ENCODE measurements at regions not wholly inside any gene's neighbourhood (a gene's known extent, or its start where the extent isn't known, plus 50 kb on each side); places are given as distances from the start of the nearest gene placed in this dataset.
"Not testable (repeated sequence)": the region's sequence is repeated elsewhere in the genome, so short reads cannot be mapped to it uniquely, and the experiment has no call there.

- Histone ChIP-seq H3K36me3 (ENCODE audit: insufficient read depth, low read length, poor library complexity, severe bottlenecking) (no peaks in the 10 kb centered on the region), H3K9me3 (ENCODE audit: low read depth, low read length, poor library complexity, severe bottlenecking) (no peaks in the 10 kb centered on the region), H3K4me1 (ENCODE audit: insufficient read depth, low read length, poor library complexity, severe bottlenecking) (no peaks in the 10 kb centered on the region), H3K27ac (ENCODE audit: low read depth, low read length, poor library complexity, severe bottlenecking) (no peak overlapping the region), H3K27me3 (replicated peaks; ENCODE audit: insufficient read depth, low read depth, low read length, poor library complexity) (no peaks in the 10 kb centered on the region), H3K4me3 (ENCODE audit: low read depth, low read length, poor library complexity, severe bottlenecking) (no peak overlapping the region)
- ChIA-PET POLR2A (ENCODE audit: low non-redundant PET) (no interaction called here), CTCF (no interaction called here)
- TF ChIP-seq CTCF (conservative IDR thresholded peaks at IDR 0.05; ENCODE audit: low read depth, low read length) (no peak), EZH2 (IDR thresholded peaks at IDR 0.05; ENCODE audit: borderline replicate concordance, low read depth, low read length, poor library complexity, severe bottlenecking) (no peak)
- BruUV-seq (replicated peaks) = no TSS peak
- no peak for DNase-seq (ENCODE audit: low spot score)
- intact Hi-C loops (cut with micrococcal nuclease; ENCODE audit: unreplicated experiment) = no loop called here
Observed at GRCh38 chr3:18526667-18527066, 101.5 kb upstream of the SATB1 start.

GRCh38 chr3:18516170-18516569, 91.0 kb upstream of the SATB1 start:
- H3K36me3 ChIP-seq (ENCODE audit: insufficient read depth, low read length, poor library complexity, severe bottlenecking); H3K27ac ChIP-seq (ENCODE audit: low read depth, low read length, poor library complexity, severe bottlenecking); H3K27me3 ChIP-seq (replicated peaks; ENCODE audit: insufficient read depth, low read depth, low read length, poor library complexity); H3K9me3 ChIP-seq (ENCODE audit: low read depth, low read length, poor library complexity, severe bottlenecking); DNase-seq (ENCODE audit: low spot score); BruUV-seq (replicated peaks); H3K4me1 ChIP-seq (ENCODE audit: insufficient read depth, low read length, poor library complexity, severe bottlenecking); intact Hi-C loops (cut with micrococcal nuclease; ENCODE audit: unreplicated experiment); CTCF ChIA-PET; POLR2A ChIA-PET (ENCODE audit: low non-redundant PET); H3K4me3 ChIP-seq (ENCODE audit: low read depth, low read length, poor library complexity, severe bottlenecking): not testable (repeated sequence)

- no TSS peak for BruUV-seq (replicated peaks)
- Histone ChIP-seq H3K36me3 (ENCODE audit: insufficient read depth, low read length, poor library complexity, severe bottlenecking) (no peaks in the 10 kb centered on the region), H3K4me3 (ENCODE audit: low read depth, low read length, poor library complexity, severe bottlenecking) (no peak overlapping the region), H3K27me3 (replicated peaks; ENCODE audit: insufficient read depth, low read depth, low read length, poor library complexity) (no peaks in the 10 kb centered on the region), H3K27ac (ENCODE audit: low read depth, low read length, poor library complexity, severe bottlenecking) (no peak overlapping the region), H3K4me1 (ENCODE audit: insufficient read depth, low read length, poor library complexity, severe bottlenecking) (no peaks in the 10 kb centered on the region), H3K9me3 (ENCODE audit: low read depth, low read length, poor library complexity, severe bottlenecking) (no peaks in the 10 kb centered on the region)
- ChIA-PET POLR2A (ENCODE audit: low non-redundant PET) (no interaction called here), CTCF (no interaction called here)
- no peak for TF ChIP-seq EZH2 (IDR thresholded peaks at IDR 0.05; ENCODE audit: borderline replicate concordance, low read depth, low read length, poor library complexity, severe bottlenecking)
- TF ChIP-seq CTCF (conservative IDR thresholded peaks at IDR 0.05; ENCODE audit: low read depth, low read length) = no peak
- no peak for DNase-seq (ENCODE audit: low spot score)
- intact Hi-C loops (cut with micrococcal nuclease; ENCODE audit: unreplicated experiment) = no loop called here
Observed at GRCh38 chr3:18513091-18513490, 88.0 kb upstream of the SATB1 start.

GRCh38 chr3:18512007-18512406, 86.9 kb upstream of the SATB1 start:
- Histone ChIP-seq H3K27me3 (replicated peaks; ENCODE audit: insufficient read depth, low read depth, low read length, poor library complexity) (no peaks in the 10 kb centered on the region), H3K4me3 (ENCODE audit: low read depth, low read length, poor library complexity, severe bottlenecking) (no peak overlapping the region), H3K9me3 (ENCODE audit: low read depth, low read length, poor library complexity, severe bottlenecking) (no peaks in the 10 kb centered on the region), H3K27ac (ENCODE audit: low read depth, low read length, poor library complexity, severe bottlenecking) (no peak overlapping the region), H3K36me3 (ENCODE audit: insufficient read depth, low read length, poor library complexity, severe bottlenecking) (no peaks in the 10 kb centered on the region), H3K4me1 (ENCODE audit: insufficient read depth, low read length, poor library complexity, severe bottlenecking) (no peaks in the 10 kb centered on the region)
- ChIA-PET CTCF (no interaction called here), POLR2A (ENCODE audit: low non-redundant PET) (no interaction called here)
- TF ChIP-seq CTCF (conservative IDR thresholded peaks at IDR 0.05; ENCODE audit: low read depth, low read length) (no peak), EZH2 (IDR thresholded peaks at IDR 0.05; ENCODE audit: borderline replicate concordance, low read depth, low read length, poor library complexity, severe bottlenecking) (no peak)
- no TSS peak for BruUV-seq (replicated peaks)
- no peak for DNase-seq (ENCODE audit: low spot score)
- intact Hi-C loops (cut with micrococcal nuclease; ENCODE audit: unreplicated experiment) = no loop called here
